SU-DHL-6 (cell line): ENCODE measurements at regions not wholly inside any gene's neighbourhood (a gene's known extent, or its start where the extent isn't known, plus 50 kb on each side); places are given as distances from the start of the nearest gene placed in this dataset.

Experiments used
- H2AFZ ChIP-seq: fragments of 200-600 bp; sonication (generic); 2 replicates; pipeline ENCODE4 v1.6.1; 2014; ENCODE audit warnings: low read depth, mild to moderate bottlenecking, moderate library complexity, mixed read lengths, antibody characterized with exemption, low read length; ENCODE audit not compliant: severe bottlenecking
- H3F3A ChIP-seq: fragments of 200-600 bp; shearing (Covaris generic); 2 replicates; pipeline ENCODE4 v1.6.0; 2016; ENCODE audit warnings: antibody characterized with exemption, mild to moderate bottlenecking; ENCODE audit not compliant: insufficient read depth
- H3K27ac ChIP-seq: fragments of 200-600 bp; sonication (generic); 2 replicates; pipeline ENCODE4 v1.5.1; 2016; ENCODE audit warnings: low read depth, mild to moderate bottlenecking, low read length, moderate library complexity, mixed read lengths
- H3K27me3 ChIP-seq: fragments of 200-600 bp; sonication (generic), shearing (Covaris generic); 2 replicates; pipeline ENCODE4 v1.6.0; 2014; ENCODE audit warnings: mild to moderate bottlenecking, low read length
- H3K36me3 ChIP-seq: fragments of 200-600 bp; sonication (generic); 2 replicates; pipeline ENCODE4 v1.6.1; 2014; ENCODE audit warnings: mild to moderate bottlenecking, low read length, mixed read lengths
- H3K4me2 ChIP-seq: fragments of 300-600, 200-600 bp; shearing (Covaris generic), sonication (generic); 2 replicates; pipeline ENCODE4 v1.6.0; 2014; ENCODE audit warnings: low read length, low read depth, mild to moderate bottlenecking; ENCODE audit not compliant: poor library complexity, severe bottlenecking
- H3K4me3 ChIP-seq: fragments of 200-600 bp; sonication (generic); 2 replicates; pipeline ENCODE4 v1.5.1; 2014; ENCODE audit warnings: antibody characterized with exemption, low read length, mild to moderate bottlenecking, mixed read lengths; ENCODE audit not compliant: insufficient read depth, poor library complexity, severe bottlenecking
- H3K79me2 ChIP-seq: fragments of 200-600 bp; sonication (generic); 2 replicates; pipeline ENCODE4 v1.6.1; 2014; ENCODE audit warnings: mild to moderate bottlenecking, low read length, moderate library complexity; ENCODE audit not compliant: insufficient read depth
- H3K9ac ChIP-seq: fragments of 200-600 bp; sonication (generic); 2 replicates; pipeline ENCODE4 v1.7.0; 2014; ENCODE audit warnings: mild to moderate bottlenecking, low read length
- H3K9me2 ChIP-seq: fragments of 200-600 bp; sonication (generic); replicated peaks from 2 replicates; pipeline ENCODE4 v1.6.1; 2014; ENCODE audit warnings: low read length; ENCODE audit not compliant: insufficient read depth
- H3K9me3 ChIP-seq: fragments of 200-600 bp; sonication (generic); 2 replicates; pipeline ENCODE4 v1.6.1; 2014; ENCODE audit warnings: low read length, mixed read lengths; ENCODE audit not compliant: insufficient read depth
- H4K20me1 ChIP-seq: fragments of 200-600 bp; sonication (generic); 2 replicates; pipeline ENCODE4 v1.6.1; 2014; ENCODE audit warnings: low read depth, mild to moderate bottlenecking, antibody characterized with exemption, low read length, moderate library complexity, mixed read lengths
- CTCF ChIP-seq: fragments of 200-600 bp; sonication (generic); IDR thresholded peaks from one replicate; pipeline ENCODE4 v1.5.1; 2017; ENCODE audit warnings: antibody characterized with exemption, mild to moderate bottlenecking, low read length, moderate library complexity; ENCODE audit not compliant: insufficient read depth, poor library complexity, severe bottlenecking
- EZH2phosphoT487 ChIP-seq: fragments of 200-600 bp; sonication (generic), shearing (Covaris generic); conservative IDR thresholded peaks from 2 replicates; pipeline ENCODE4 v1.6.1; 2018; ENCODE audit warnings: mild to moderate bottlenecking, antibody characterized with exemption, low read length, moderate library complexity, mixed read lengths

DNA sequence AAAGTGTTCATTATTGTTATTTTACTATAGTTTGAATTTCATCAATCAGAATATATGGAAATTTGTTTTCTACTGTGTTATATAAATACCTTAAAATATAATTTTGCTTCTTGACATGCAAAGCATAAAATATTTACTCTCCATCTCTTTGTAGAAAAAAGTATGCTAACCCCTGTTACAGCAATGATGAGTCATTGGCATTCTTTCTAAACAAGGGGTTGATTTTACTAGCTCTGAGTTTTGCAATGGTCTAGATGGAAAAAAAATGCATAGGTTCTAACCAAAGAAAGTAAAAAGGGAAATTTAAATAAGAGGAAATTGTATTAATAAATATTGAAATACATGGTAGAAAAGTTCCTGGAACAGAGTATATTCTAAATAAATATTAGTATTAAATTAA, 990.2 kb upstream of the ATXN7L3B start:
- no peaks in the 10 kb centered on the region for H4K20me1 ChIP-seq
- TF ChIP-seq CTCF (no peak), EZH2phosphoT487 (no peak)
- H3K27me3 ChIP-seq = no peaks in the 10 kb centered on the region
- H3K27ac ChIP-seq = no peak overlapping the region
- H3K4me3 ChIP-seq = no peak overlapping the region
- no peaks in the 10 kb centered on the region for H3K36me3 ChIP-seq
- no peaks in the 10 kb centered on the region for H3K9me3 ChIP-seq
- no peak overlapping the region for H3K9ac ChIP-seq
- H3K9me2 ChIP-seq = no peaks in the 10 kb centered on the region
- H3F3A ChIP-seq = no peaks in the 10 kb centered on the region
- no peaks in the 10 kb centered on the region for H3K79me2 ChIP-seq
- H2AFZ ChIP-seq = no peak overlapping the region
- H3K4me2 ChIP-seq = no peak overlapping the region

- Histone ChIP-seq H3K4me2 (no peak overlapping the region), H3K9me3 (no peaks in the 10 kb centered on the region), H3K27me3 (no peaks in the 10 kb centered on the region), H3K4me3 (no peak overlapping the region), H3K79me2 (no peaks in the 10 kb centered on the region), H3K9me2 (no peaks in the 10 kb centered on the region), H3F3A (no peaks in the 10 kb centered on the region), H3K27ac (no peak overlapping the region), H3K36me3 (no peaks in the 10 kb centered on the region), H3K9ac (no peak overlapping the region), H2AFZ (no peak overlapping the region), H4K20me1 (no peaks in the 10 kb centered on the region)
- TF ChIP-seq EZH2phosphoT487 (no peak), CTCF (no peak)
Observed at GRCh38 chr12:73585136-73585535, 952.5 kb upstream of the ATXN7L3B start.

GRCh38 chr12:73589220-73589619, 948.4 kb upstream of the ATXN7L3B start:
- TF ChIP-seq EZH2phosphoT487 (no peak), CTCF (no peak)
- H3K27me3 ChIP-seq = no peaks in the 10 kb centered on the region
- H3K9me2 ChIP-seq = no peaks in the 10 kb centered on the region
- no peaks in the 10 kb centered on the region for H3F3A ChIP-seq
- H2AFZ ChIP-seq = no peak overlapping the region
- H3K79me2 ChIP-seq = no peaks in the 10 kb centered on the region
- no peaks in the 10 kb centered on the region for H3K36me3 ChIP-seq
- no peak overlapping the region for H3K27ac ChIP-seq
- no peak overlapping the region for H3K4me3 ChIP-seq
- H3K9ac ChIP-seq = no peak overlapping the region
- H3K9me3 ChIP-seq = no peaks in the 10 kb centered on the region
- H3K4me2 ChIP-seq = no peak overlapping the region
- H4K20me1 ChIP-seq = no peaks in the 10 kb centered on the region

DNA sequence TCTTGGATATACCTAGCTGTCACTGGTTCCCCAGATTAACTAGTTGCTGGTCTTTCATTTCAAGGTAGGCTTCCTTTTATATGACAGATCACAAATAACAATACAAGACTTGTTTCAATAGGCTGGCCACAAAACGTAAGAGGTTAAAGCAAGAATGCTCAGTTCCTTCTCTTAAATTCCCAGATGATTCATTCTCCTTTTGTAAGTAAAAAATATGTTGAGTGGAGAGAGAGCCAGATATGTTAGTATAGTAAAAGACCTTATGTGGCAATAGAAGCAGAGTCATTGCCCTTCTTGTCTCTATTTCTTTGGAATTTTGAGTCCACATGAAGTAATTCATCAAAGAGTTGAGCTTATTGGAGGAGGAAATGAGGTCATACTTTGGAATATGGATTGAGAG, 939.0 kb upstream of the ATXN7L3B start:
- H3K9me2 ChIP-seq = no peaks in the 10 kb centered on the region
- no peaks in the 10 kb centered on the region for H3F3A ChIP-seq
- H3K79me2 ChIP-seq = no peaks in the 10 kb centered on the region
- no peak for TF ChIP-seq CTCF
- TF ChIP-seq EZH2phosphoT487 = no peak
- H3K4me3 ChIP-seq = no peak overlapping the region
- no peaks in the 10 kb centered on the region for H3K36me3 ChIP-seq
- H3K9me3 ChIP-seq = no peaks in the 10 kb centered on the region
- no peaks in the 10 kb centered on the region for H3K27me3 ChIP-seq
- no peak overlapping the region for H3K27ac ChIP-seq
- H3K9ac ChIP-seq = no peak overlapping the region
- no peak overlapping the region for H2AFZ ChIP-seq
- no peak overlapping the region for H3K4me2 ChIP-seq
- H4K20me1 ChIP-seq = no peaks in the 10 kb centered on the region
